Heart left ventricle (tissue), 16 donors: ENCODE measurements at regions not wholly inside any gene's neighbourhood (a gene's known extent, or its start where the extent isn't known, plus 50 kb on each side); places are given as distances from the start of the nearest gene placed in this dataset.

ENCODE experiments used
- ATAC-seq, 4 donors: fragments of 200-7000 bp; cut with Tn5 transposase; one replicate each; pipeline ENCODE4 v1.9.1; 2020 to 2022; ENCODE audit warnings: moderate library complexity in 4 of 4, mild to moderate bottlenecking in 3 of 4, moderate number of reproducible peaks in 1 of 4
- DNase-seq, 5 donors: peaks; one replicate each; pipeline ENCODE4 v3.0.0-alpha.2; 2020
- H3K27ac ChIP-seq, 12 donors: fragments of 200-600 bp; sonication (generic) in 4 of 12; one replicate each; pipeline versions ENCODE4 v1.5.0 to v1.8.0; 2016 to 2022; ENCODE audit warnings: mild to moderate bottlenecking in 2 of 12
- H3K27me3 ChIP-seq, 9 donors: fragments of 200-600 bp; sonication (generic) in 2 of 9; one replicate each; pipeline versions ENCODE4 v1.5.1 to v1.8.0; 2016 to 2022; ENCODE audit warnings: mild to moderate bottlenecking in 3 of 9
- H3K36me3 ChIP-seq, 9 donors: fragments of 200-600 bp; sonication (generic) in 2 of 9; one replicate each; pipeline versions ENCODE4 v1.5.0 to v1.8.0; 2018 to 2022; ENCODE audit warnings: mild to moderate bottlenecking in 2 of 9
- H3K4me1 ChIP-seq, 12 donors: fragments of 200-600 bp; sonication (generic) in 4 of 12; one replicate each; pipeline versions ENCODE4 v1.5.0 to v1.8.0; 2016 to 2022; ENCODE audit warnings: mild to moderate bottlenecking in 3 of 12
- H3K4me3 ChIP-seq, 12 donors: fragments of 200-600 bp; sonication (generic) in 4 of 12; one replicate each; pipeline versions ENCODE4 v1.5.0 to v1.8.0; 2017 to 2022; ENCODE audit warnings: mild to moderate bottlenecking in 9 of 12, moderate library complexity in 4 of 12
- H3K9me3 ChIP-seq, 12 donors: fragments of 200-600 bp; sonication (generic) in 4 of 12; one replicate each; pipeline versions ENCODE4 v1.5.0 to v1.8.0; 2016 to 2022; ENCODE audit warnings: mild to moderate bottlenecking in 1 of 12
- POLR2A ChIP-seq, 2 donors: fragments of 450-650 bp; IDR thresholded peaks; one replicate each; pipeline ENCODE4 v1.6.1; 2017; ENCODE audit warnings: antibody characterized with exemption in 2 of 2, mild to moderate bottlenecking in 2 of 2, moderate library complexity in 2 of 2
- WGBS, 4 donors: extraction: QIAGEN DNeasy Blood & Tissue Kit in 2 of 4; methylation state at CpG; one replicate each; pipeline versions ENCODE4 v1.1.5 to v1.1.7; 2013 to 2018; 5-methylcytosine and 5-hydroxymethylcytosine counted together
- intact Hi-C, 10 donors: fragments of 100-400 bp; cut with DNase I; formaldehyde crosslinking; loops; one replicate each; pipeline versions ENCODE4 v1.11.1 to v1.14.2; 2022
- TF ChIP-seq, protein P1 (sequence below), 12 donors: fragments of 200-600 bp; sonication (generic) in 4 of 12; IDR thresholded peaks; one replicate each; pipeline versions ENCODE4 v1.5.0 to v1.8.0; 2018 to 2022; ENCODE audit warnings: antibody characterized with exemption in 12 of 12, mild to moderate bottlenecking in 5 of 12
- donor health status: ischemic (EF 13 %, LVEDD 7.1; RV severe dilation, severe dysfunction).
- donor health status: healthy with polysubstance abuse.
- donor health status: DM: no; HTN: yes; CAD: no.
- donor health status: DM: no; HTN: no; CAD: no.
- donor health status: ischemic (EF 25% LVEDD 6.9; RV normal size, moderate dysfunction).
- donor health status: ischemic (EF 25% LVEDD 5.7; RV mildly dilated, moderate dysfunction).
- donor health status: healthy.
- donor health status: DM: yes; HTN: yes; CAD: no.
- donor health status: ischemic (EF 35%, LVEDD 5.7; RV mildly dilated, moderate dysfunction).
- donor health status: nonischemic (EF 11% LVEDD 7.7; RV severe dilation, severe dysfunction).
- donor health status: DM: yes; HTN: yes; CAD: no.
- donor health status: PGD.
- donor health status: ischemic (EF 29% LVEDD 5.4; RV normal size, mild dysfunction).
- donor health status: nonischemic (EF 23%, LVEDD 6.1; RV moderate dilation, normal function).

DNA sequence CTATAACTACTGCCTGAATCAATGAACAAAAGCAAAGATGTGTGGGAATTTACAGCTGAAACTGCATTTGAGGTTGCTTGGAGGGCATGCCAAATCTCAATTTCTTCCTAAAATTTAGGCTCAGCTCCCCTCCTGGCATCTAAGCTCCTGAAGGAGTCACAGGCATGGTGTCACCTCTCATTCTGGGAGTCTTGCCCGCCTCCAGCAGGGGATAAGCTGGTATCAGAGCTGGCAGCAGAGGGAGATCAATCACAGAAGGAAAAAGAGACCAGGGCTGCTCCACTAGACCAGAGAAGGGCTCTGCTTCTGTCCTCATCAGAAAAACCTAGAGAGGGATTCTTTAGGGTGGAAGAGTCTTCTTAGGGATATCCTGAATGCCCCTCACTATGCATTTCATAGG is 150.4 kb upstream of the SLC6A11 start:
- no peak for ATAC-seq
- TF ChIP-seq POLR2A (IDR thresholded peaks at IDR 0.05), result no peak
- TF ChIP-seq, protein P1, sequence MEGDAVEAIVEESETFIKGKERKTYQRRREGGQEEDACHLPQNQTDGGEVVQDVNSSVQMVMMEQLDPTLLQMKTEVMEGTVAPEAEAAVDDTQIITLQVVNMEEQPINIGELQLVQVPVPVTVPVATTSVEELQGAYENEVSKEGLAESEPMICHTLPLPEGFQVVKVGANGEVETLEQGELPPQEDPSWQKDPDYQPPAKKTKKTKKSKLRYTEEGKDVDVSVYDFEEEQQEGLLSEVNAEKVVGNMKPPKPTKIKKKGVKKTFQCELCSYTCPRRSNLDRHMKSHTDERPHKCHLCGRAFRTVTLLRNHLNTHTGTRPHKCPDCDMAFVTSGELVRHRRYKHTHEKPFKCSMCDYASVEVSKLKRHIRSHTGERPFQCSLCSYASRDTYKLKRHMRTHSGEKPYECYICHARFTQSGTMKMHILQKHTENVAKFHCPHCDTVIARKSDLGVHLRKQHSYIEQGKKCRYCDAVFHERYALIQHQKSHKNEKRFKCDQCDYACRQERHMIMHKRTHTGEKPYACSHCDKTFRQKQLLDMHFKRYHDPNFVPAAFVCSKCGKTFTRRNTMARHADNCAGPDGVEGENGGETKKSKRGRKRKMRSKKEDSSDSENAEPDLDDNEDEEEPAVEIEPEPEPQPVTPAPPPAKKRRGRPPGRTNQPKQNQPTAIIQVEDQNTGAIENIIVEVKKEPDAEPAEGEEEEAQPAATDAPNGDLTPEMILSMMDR (IDR thresholded peaks at IDR 0.05), result no peak
- Histone ChIP-seq H3K27me3 (peaks cover 0 to 42% (median 0%) of the 10 kb centered on the region in 9 donors), H3K36me3 (no peaks in the 10 kb centered on the region), H3K4me1 (peaks cover 0 to 4% (median 0%) of the 10 kb centered on the region in 12 donors), H3K9me3 (peaks cover 0 to 4% (median 0%) of the 10 kb centered on the region in 12 donors), H3K27ac (no peak overlapping the region), H3K4me3 (no peak overlapping the region)
- 63 to 83% (median 69%) methylated on average over 1 of the region's 1 CpG for WGBS, 4 donors
- DNase-seq, result no peak
- intact Hi-C loops, result no loop called here

DNA sequence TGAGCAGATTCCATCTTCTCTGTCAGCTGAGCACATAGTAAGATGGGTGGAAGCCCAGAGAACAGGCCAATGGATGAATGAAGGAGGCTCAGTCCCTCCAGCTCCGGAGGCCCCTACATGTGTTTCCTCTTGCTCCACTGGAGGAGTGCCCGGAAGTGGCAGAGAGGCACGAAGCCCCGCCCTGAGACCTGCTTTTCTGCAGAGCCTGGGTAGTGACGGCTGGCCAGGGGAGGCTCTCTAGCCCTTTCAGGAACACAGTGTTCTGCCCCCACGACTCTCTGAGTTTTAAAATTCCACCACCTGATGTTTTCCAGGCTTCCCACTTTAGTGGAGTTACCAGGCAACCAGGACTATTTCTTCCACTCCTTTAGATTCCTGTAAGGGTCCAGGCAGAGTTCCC is 149.4 kb upstream of the SLC6A11 start:
- 7 to 17% (median 14%) methylated on average over 6 of the region's 6 CpGs for WGBS, 4 donors
- ATAC-seq (peak; percentile 72 to 95 (median 90)), DNase-seq (peak in 3 of 5 donors; percentile 62 to 79 (median 71))

DNA sequence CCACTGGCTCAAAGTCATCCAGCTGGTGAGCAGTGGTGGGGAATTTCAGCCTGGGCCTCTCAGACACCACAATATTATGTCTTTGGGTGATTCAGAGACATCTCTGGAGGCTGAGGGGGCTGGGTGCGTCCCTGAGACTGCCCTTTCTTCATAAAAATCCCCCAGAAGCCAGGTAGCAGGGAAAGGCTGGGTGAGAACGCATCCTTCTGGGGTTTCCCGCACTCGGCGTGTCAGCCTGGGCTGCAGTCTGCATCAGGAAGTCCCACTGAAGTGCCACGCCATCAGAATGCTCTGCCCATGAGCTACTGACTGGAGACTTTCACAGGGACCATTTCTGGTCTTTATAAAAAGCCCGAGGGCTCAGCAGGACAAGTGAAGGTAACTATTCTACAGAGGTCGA is 148.8 kb upstream of the SLC6A11 start:
- TF ChIP-seq, protein P1 (IDR thresholded peaks at IDR 0.05), result no peak
- TF ChIP-seq POLR2A (IDR thresholded peaks at IDR 0.05), result no peak
- WGBS, 4 donors, result 58 to 74% (median 66%) methylated on average over 8 of the region's 8 CpGs

More for the DNA sequence above, 149.4 kb upstream of the SLC6A11 start:
- Histone ChIP-seq H3K27ac (peak overlapping the region in 1 of 12 donors; percentile 28), H3K4me1 (peaks cover 0 to 4% (median 0%) of the 10 kb centered on the region in 12 donors), H3K27me3 (peaks cover 0 to 42% (median 0%) of the 10 kb centered on the region in 9 donors), H3K36me3 (no peaks in the 10 kb centered on the region), H3K4me3 (no peak overlapping the region), H3K9me3 (peaks cover 0 to 4% (median 0%) of the 10 kb centered on the region in 12 donors)
- TF ChIP-seq, protein P1 (IDR thresholded peaks at IDR 0.05), result no peak
- TF ChIP-seq POLR2A (IDR thresholded peaks at IDR 0.05), result no peak
- intact Hi-C loops, result no loop called here

DNA sequence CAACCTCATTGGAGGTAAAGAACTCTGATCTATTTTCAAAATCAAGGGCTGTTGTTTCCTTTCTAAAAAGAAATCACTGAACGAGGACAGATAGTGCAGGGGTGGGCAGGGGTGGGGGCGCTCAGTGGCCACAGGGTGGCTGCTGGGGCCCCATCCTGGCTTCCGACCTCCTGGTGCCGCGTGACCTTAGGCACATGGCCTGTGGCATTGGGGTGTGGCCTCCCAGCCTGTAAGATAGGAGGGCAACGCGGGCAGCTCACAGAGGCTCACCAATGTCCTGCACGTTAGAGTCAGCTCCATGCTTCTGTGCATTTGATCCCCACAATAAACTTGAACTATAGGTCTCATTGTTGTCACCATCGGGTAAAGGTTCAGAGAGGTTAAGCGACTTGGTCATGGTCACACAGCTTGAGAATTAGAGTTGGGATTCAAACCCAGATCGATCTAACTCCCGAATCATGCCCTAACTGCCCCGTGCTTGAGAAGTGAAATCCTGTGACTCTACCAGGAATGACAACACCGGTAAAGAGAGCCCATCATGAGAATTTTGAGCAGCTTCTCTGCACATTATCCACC is 148.0 kb upstream of the SLC6A11 start:
- H3K27ac ChIP-seq, result no peak overlapping the region
- H3K4me3 ChIP-seq, result no peak overlapping the region
- intact Hi-C loops, result no loop called here
- H3K27me3 ChIP-seq, result peaks cover 0 to 42% (median 0%) of the 10 kb centered on the region in 9 donors
- no peak for ATAC-seq
- H3K36me3 ChIP-seq, result no peaks in the 10 kb centered on the region
- TF ChIP-seq POLR2A (IDR thresholded peaks at IDR 0.05), result no peak
- TF ChIP-seq, protein P1 (IDR thresholded peaks at IDR 0.05), result no peak
- peaks cover 0 to 13% (median 0%) of the 10 kb centered on the region in 12 donors for H3K4me1 ChIP-seq
- 70 to 81% (median 74%) methylated on average over 12 to 14 of the region's 14 CpGs for WGBS, 4 donors
- no peak for DNase-seq
- H3K9me3 ChIP-seq, result no peaks in the 10 kb centered on the region

More for the DNA sequence above, 148.8 kb upstream of the SLC6A11 start:
- H3K4me1 ChIP-seq, result peaks cover 0 to 7% (median 0%) of the 10 kb centered on the region in 12 donors
- H3K4me3 ChIP-seq, result no peak overlapping the region
- no peak for DNase-seq
- no peaks in the 10 kb centered on the region for H3K36me3 ChIP-seq
- peaks cover 0 to 42% (median 0%) of the 10 kb centered on the region in 9 donors for H3K27me3 ChIP-seq
- H3K9me3 ChIP-seq, result peaks cover 0 to 4% (median 0%) of the 10 kb centered on the region in 12 donors
- peak overlapping the region in 1 of 12 donors; percentile 28 for H3K27ac ChIP-seq
- intact Hi-C loops, result no loop called here
- no peak for ATAC-seq
